IMR-90 (cell line): ENCODE measurements at regions not wholly inside any gene's neighbourhood (a gene's known extent, or its start where the extent isn't known, plus 50 kb on each side); places are given as distances from the start of the nearest gene placed in this dataset.
"Not testable (repeated sequence)": the region's sequence is repeated elsewhere in the genome, so short reads cannot be mapped to it uniquely, and the experiment has no call there.

Experiments
- ATAC-seq: fragments of 200-7000 bp; cut with Tn5 transposase; 2 replicates; pipeline ENCODE4 v1.9.1; 2020; ENCODE audit warnings: low read depth, mild to moderate bottlenecking, moderate library complexity
- BruUV-seq: library from RNA; stranded (reverse); fragments of 400-500 nt; replicated peaks from 2 replicates; lab custom pipeline; 2021; lab: Mats Ljungman, UMichigan
- CTCF ChIA-PET: fragments of 300-600 bp; formaldehyde crosslinking; extraction: SDS; loops from one replicate; lab custom pipeline; 2021; ENCODE audit warnings: antibody characterized with exemption; lab: Yijun Ruan, JAX
- POLR2A ChIA-PET: fragments of 300-600 bp; sonication (Branson Sonifier 250); formaldehyde crosslinking; loops from one replicate; lab custom pipeline; 2022; ENCODE audit warnings: antibody characterized with exemption; ENCODE audit not compliant: unreplicated experiment; lab: Charles Lee
- DNase-seq: peaks from one replicate; pipeline ENCODE4 v3.0.0; 2013
- H2AFZ ChIP-seq: replicated peaks from 2 replicates; pipeline ENCODE3; 2013; ENCODE audit warnings: low read length, mild to moderate bottlenecking; ENCODE audit not compliant: poor library complexity
- H2AK5ac ChIP-seq: 2 replicates; pipeline ENCODE4 v1.6.1; 2013; ENCODE audit warnings: low read depth, low read length, inconsistent platforms
- H2AK9ac ChIP-seq: replicated peaks from 2 replicates; pipeline ENCODE3; 2013; ENCODE audit warnings: mild to moderate bottlenecking, low read depth, low read length, moderate library complexity; ENCODE audit not compliant: poor library complexity
- H2BK120ac ChIP-seq: 2 replicates; pipeline ENCODE4 v1.6.1; 2013; ENCODE audit warnings: low read depth, low read length, inconsistent platforms
- H2BK15ac ChIP-seq: 3 replicates; pipeline ENCODE4 v1.6.1; 2013; ENCODE audit warnings: low read depth, low read length, inconsistent platforms
- H2BK20ac ChIP-seq: 2 replicates; pipeline ENCODE4 v1.6.1; 2013; ENCODE audit warnings: low read depth, mild to moderate bottlenecking, inconsistent platforms, low read length, moderate library complexity
- H2BK5ac ChIP-seq: 2 replicates; pipeline ENCODE4 v1.6.1; 2013; ENCODE audit warnings: mild to moderate bottlenecking, low read depth, low read length, inconsistent platforms; ENCODE audit not compliant: poor library complexity, severe bottlenecking
- H3K14ac ChIP-seq: replicated peaks from 2 replicates; pipeline ENCODE4 v1.6.1; 2013; ENCODE audit warnings: low read depth, low read length, inconsistent platforms
- H3K18ac ChIP-seq: 2 replicates; pipeline ENCODE4 v1.6.1; 2013; ENCODE audit warnings: low read depth, low read length, control low read depth
- H3K23ac ChIP-seq: 2 replicates; pipeline ENCODE4 v1.6.1; 2013; ENCODE audit warnings: low read depth, low read length, inconsistent platforms
- H3K27ac ChIP-seq: 2 replicates; pipeline ENCODE4 v1.5.1; 2013; ENCODE audit warnings: mild to moderate bottlenecking, control low read depth, low read length; ENCODE audit not compliant: insufficient read depth
- H3K27me3 ChIP-seq: 2 replicates; pipeline ENCODE4 v1.6.1; 2013; ENCODE audit warnings: low read length; ENCODE audit not compliant: control insufficient read depth, insufficient read depth
- H3K36me3 ChIP-seq: 2 replicates; pipeline ENCODE4 v1.6.1; 2013; ENCODE audit warnings: low read length, mixed read lengths; ENCODE audit not compliant: control insufficient read depth, insufficient read depth
- H3K4ac ChIP-seq: 2 replicates; pipeline ENCODE4 v1.6.1; 2013; ENCODE audit warnings: low read depth, low read length, inconsistent platforms
- H3K4me1 ChIP-seq: 2 replicates; pipeline ENCODE4 v1.6.1; 2013; ENCODE audit warnings: low read length, mixed read lengths; ENCODE audit not compliant: control insufficient read depth, insufficient read depth
- H3K4me2 ChIP-seq: 2 replicates; pipeline ENCODE4 v1.6.1; 2013; ENCODE audit warnings: low read depth, mild to moderate bottlenecking, control low read depth, low read length, moderate library complexity
- H3K4me3 ChIP-seq: 2 replicates; pipeline ENCODE4 v1.5.1; 2013; ENCODE audit warnings: low read depth, mild to moderate bottlenecking, control low read depth, low read length, moderate library complexity; ENCODE audit not compliant: insufficient read depth
- H3K56ac ChIP-seq: 2 replicates; pipeline ENCODE4 v1.6.1; 2013; ENCODE audit warnings: low read length, inconsistent platforms; ENCODE audit not compliant: insufficient read depth; ENCODE audit errors: extremely low read depth
- H3K79me1 ChIP-seq, 2 experiments: 2 replicates each; pipeline ENCODE4 v1.6.1; 2013; ENCODE audit warnings: low read length in 2 of 2, inconsistent platforms in 1 of 2, low read depth in 1 of 2
- H3K9ac ChIP-seq: 2 replicates; pipeline ENCODE4 v1.6.1; 2013; ENCODE audit warnings: low read depth, low read length, control low read depth
- H3K9me1 ChIP-seq: 2 replicates; pipeline ENCODE4 v1.6.1; 2013; ENCODE audit warnings: low read length, inconsistent platforms; ENCODE audit not compliant: insufficient read depth
- H3K9me3 ChIP-seq: 2 replicates; pipeline ENCODE4 v1.6.1; 2013; ENCODE audit warnings: low read length; ENCODE audit not compliant: control insufficient read depth, insufficient read depth
- H4K20me1 ChIP-seq: 2 replicates; pipeline ENCODE4 v1.6.1; 2013; ENCODE audit warnings: low read length, inconsistent platforms; ENCODE audit not compliant: insufficient read depth
- H4K5ac ChIP-seq: 2 replicates; pipeline ENCODE4 v1.6.1; 2013; ENCODE audit warnings: mild to moderate bottlenecking, low read depth, low read length, control low read depth
- H4K8ac ChIP-seq, 2 experiments: 2 replicates each; pipeline ENCODE4 v1.6.1; 2013; ENCODE audit warnings: low read depth in 2 of 2, low read length in 2 of 2, control low read depth in 1 of 2, inconsistent platforms in 1 of 2
- H4K91ac ChIP-seq: 2 replicates; pipeline ENCODE4 v1.6.1; 2013; ENCODE audit warnings: low read depth, low read length, inconsistent platforms; ENCODE audit not compliant: insufficient read depth
- WGBS, 2 experiments: methylation state at CpG; one replicate each; pipeline versions ENCODE4 v1.1.5 to v1.1.7; 2013; ENCODE audit warnings: missing lambda C conversion rate in 2 of 2; ENCODE audit not compliant: insufficient read length in 1 of 2; ENCODE audit errors: extremely low coverage in 2 of 2; 5-methylcytosine and 5-hydroxymethylcytosine counted together
- dilution Hi-C: fragments of 300-500 bp; cut with HindIII; formaldehyde crosslinking; loops from one replicate; pipeline ENCODE4 v1.14.3; 2018; ENCODE audit warnings: low sequenced_read_pairs; ENCODE audit not compliant: unreplicated experiment
- in situ Hi-C: fragments of 300-500 bp; cut with MboI; formaldehyde crosslinking; loops from 3 replicates; pipeline ENCODE4 v1.14.3; 2019; ENCODE audit warnings: low sequenced_read_pairs, inconsistent platforms, mixed read lengths
- intact Hi-C: fragments of 100-400 bp; cut with micrococcal nuclease; formaldehyde crosslinking; loops from 2 replicates; pipeline ENCODE4 v1.10.0; 2022

GRCh38 chr10:46718014-46718413 lies 139.1 kb downstream of the SYT15 start:
- BruUV-seq, H4K5ac ChIP-seq, H3K14ac ChIP-seq, H2AK9ac ChIP-seq, H3K4me1 ChIP-seq, DNase-seq, H3K4ac ChIP-seq, H3K56ac ChIP-seq, H3K27ac ChIP-seq, H2BK20ac ChIP-seq, H3K9ac ChIP-seq, H2BK15ac ChIP-seq, H2AFZ ChIP-seq, intact Hi-C loops, H4K91ac ChIP-seq, H3K79me1 ChIP-seq, H3K4me3 ChIP-seq, H2BK5ac ChIP-seq, H3K27me3 ChIP-seq, CTCF ChIA-PET, H3K18ac ChIP-seq, H2BK120ac ChIP-seq, POLR2A ChIA-PET, H3K4me2 ChIP-seq, H3K9me3 ChIP-seq, H3K9me1 ChIP-seq, H2AK5ac ChIP-seq, H4K8ac ChIP-seq, H4K20me1 ChIP-seq, in situ Hi-C loops, ATAC-seq, H3K36me3 ChIP-seq, H3K23ac ChIP-seq, dilution Hi-C loops: not testable (repeated sequence)
- WGBS, 2 experiments = no CpG with 5 or more reads among the region's 3 CpGs
